BE2C (cell line): ENCODE measurements at regions not wholly inside any gene's neighbourhood (a gene's known extent, or its start where the extent isn't known, plus 50 kb on each side); places are given as distances from the start of the nearest gene placed in this dataset.

Experiments used
- DNase-seq: peaks from one replicate; pipeline ENCODE4 v3.0.0-alpha.2; 2020
- H3K27me3 ChIP-seq: fragments of 250-450 bp; sonication (Bioruptor Pico); 2 replicates; pipeline ENCODE4 v1.5.1; 2020; ENCODE audit warnings: mild to moderate bottlenecking
- H3K36me3 ChIP-seq: fragments of 250-450 bp; sonication (Bioruptor Pico); 2 replicates; pipeline ENCODE4 v1.5.1; 2020; ENCODE audit warnings: mild to moderate bottlenecking
- H3K4me1 ChIP-seq: fragments of 250-450 bp; sonication (Bioruptor Pico); 2 replicates; pipeline ENCODE4 v1.5.1; 2020
- H3K4me3 ChIP-seq: 2 replicates; pipeline ENCODE4 v1.5.1; 2011; ENCODE audit warnings: low read depth, low read length
- H3K9me3 ChIP-seq: fragments of 250-450 bp; sonication (Bioruptor Pico); 2 replicates; pipeline ENCODE4 v1.5.1; 2020
- CTCF ChIP-seq: IDR thresholded peaks from 2 replicates; pipeline ENCODE4 v1.5.1; 2012; ENCODE audit warnings: mild to moderate bottlenecking, low read depth, low read length

- Histone ChIP-seq H3K27me3 (no peaks in the 10 kb centered on the region), H3K9me3 (no peaks in the 10 kb centered on the region), H3K4me1 (no peaks in the 10 kb centered on the region; the same call in 1 of the 2 replicates), H3K36me3 (no peaks in the 10 kb centered on the region), H3K4me3 (no peak overlapping the region)
- no peak for TF ChIP-seq CTCF
- DNase-seq = no peak
Measured at GRCh38 chr11:26102325-26102724, 229.6 kb upstream of the ANO3 start.

GRCh38 chr11:26105762-26106423 is 226.0 kb upstream of the ANO3 start:
- H3K9me3 ChIP-seq = no peaks in the 10 kb centered on the region
- H3K4me1 ChIP-seq = no peaks in the 10 kb centered on the region; the same call in 1 of the 2 replicates
- no peak overlapping the region for H3K4me3 ChIP-seq

GRCh38 chr11:26106726-26107125 is 225.2 kb upstream of the ANO3 start:
- H3K4me1 ChIP-seq = no peaks in the 10 kb centered on the region; the same call in 1 of the 2 replicates
- DNase-seq = peak; percentile 49
- H3K4me3 ChIP-seq = no peak overlapping the region
- TF ChIP-seq CTCF = 0 out of 2 replicates have a peak, but pooled peaks have one; percentile 18
- no peaks in the 10 kb centered on the region for H3K9me3 ChIP-seq
- no peaks in the 10 kb centered on the region for H3K36me3 ChIP-seq
- no peaks in the 10 kb centered on the region for H3K27me3 ChIP-seq

More at GRCh38 chr11:26105762-26106423, 226.0 kb upstream of the ANO3 start:
- no peaks in the 10 kb centered on the region for H3K27me3 ChIP-seq
- TF ChIP-seq CTCF = no peak
- no peaks in the 10 kb centered on the region for H3K36me3 ChIP-seq
- DNase-seq = no peak

GRCh38 chr11:26109658-26110368 is 222.1 kb upstream of the ANO3 start:
- H3K4me1 ChIP-seq = no peaks in the 10 kb centered on the region; the same call in 1 of the 2 replicates
- H3K27me3 ChIP-seq = no peaks in the 10 kb centered on the region
- no peak for TF ChIP-seq CTCF
- no peak overlapping the region for H3K4me3 ChIP-seq
- no peak for DNase-seq
- no peaks in the 10 kb centered on the region for H3K9me3 ChIP-seq
- no peaks in the 10 kb centered on the region for H3K36me3 ChIP-seq

GRCh38 chr11:26112264-26112663 is 219.7 kb upstream of the ANO3 start:
- H3K36me3 ChIP-seq = no peaks in the 10 kb centered on the region

More at GRCh38 chr11:26112264-26112663, 219.7 kb upstream of the ANO3 start:
- Histone ChIP-seq H3K9me3 (no peaks in the 10 kb centered on the region), H3K27me3 (no peaks in the 10 kb centered on the region), H3K4me3 (no peak overlapping the region), H3K4me1 (no peaks in the 10 kb centered on the region; the same call in 1 of the 2 replicates)
- TF ChIP-seq CTCF = no peak
- no peak for DNase-seq
